Suppressor macrophage treated with lipopolysaccharide for 1 hour (primary cell): ENCODE measurements at regions not wholly inside any gene's neighbourhood (a gene's known extent, or its start where the extent isn't known, plus 50 kb on each side); places are given as distances from the start of the nearest gene placed in this dataset.
"Not testable (repeated sequence)": the region's sequence is repeated elsewhere in the genome, so short reads cannot be mapped to it uniquely, and the experiment has no call there.

Experiments used
- DNase-seq, 3 donors: peaks; one replicate each; pipeline ENCODE4 v3.0.0-alpha.2; 2020 to 2022

DNA sequence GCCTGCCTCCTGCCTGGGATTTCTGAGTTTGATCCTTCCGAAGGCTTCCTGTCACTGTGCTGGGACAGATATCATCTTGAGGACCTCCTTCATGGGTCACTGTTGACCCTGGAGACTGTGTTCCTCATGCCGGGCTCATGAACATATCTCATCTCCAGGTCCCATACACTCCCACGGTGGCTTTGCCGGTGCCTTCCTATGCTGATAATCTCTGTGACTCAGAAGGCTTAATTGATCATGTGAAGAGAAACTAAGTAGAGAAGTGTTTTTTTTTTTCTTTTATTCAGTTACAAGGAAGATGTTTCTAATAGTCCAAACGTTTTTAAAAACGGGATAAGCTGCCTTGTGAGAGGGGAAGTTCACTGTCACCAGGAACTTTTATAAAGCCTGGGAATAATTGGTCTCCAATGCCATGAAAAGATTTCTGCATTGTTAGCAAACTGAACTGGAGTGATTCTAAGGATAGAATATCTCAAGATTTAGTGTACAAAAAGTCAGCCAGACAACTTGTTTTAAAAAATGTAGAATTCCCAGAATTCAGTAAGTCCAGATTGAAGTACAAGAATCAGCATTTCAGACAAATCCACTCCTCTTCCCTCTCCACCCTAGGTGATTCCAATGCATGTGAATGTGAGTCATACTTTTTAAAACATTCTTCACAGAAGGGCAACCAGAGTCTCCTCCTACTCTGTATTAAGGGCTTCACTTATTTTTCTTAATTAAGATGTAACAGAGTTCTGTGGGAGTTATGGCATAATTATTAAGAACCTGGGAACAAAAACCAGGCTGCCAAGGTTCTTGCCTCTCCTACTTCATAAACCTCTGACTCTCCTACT lies 139.8 kb upstream of the LGR5 start:
- no peak for DNase-seq

DNA sequence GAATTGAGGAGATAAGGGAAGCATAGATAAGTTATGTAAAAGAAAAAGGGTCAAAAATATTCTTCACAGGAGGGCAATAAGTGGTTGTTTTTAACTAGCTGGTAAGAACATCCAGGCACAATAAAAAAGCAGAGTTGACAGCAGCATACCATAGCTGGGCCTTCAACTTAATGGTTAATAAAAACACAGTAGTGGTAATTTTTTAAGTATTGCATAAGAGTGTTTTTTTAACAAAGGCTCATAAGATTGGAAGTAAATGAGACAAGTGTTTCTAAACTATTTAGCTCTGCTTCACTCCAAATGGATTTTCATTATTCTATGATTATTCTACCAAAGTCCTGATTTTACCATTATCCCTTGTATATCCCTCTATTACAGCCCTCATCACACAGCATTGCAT lies 140.1 kb upstream of the TSPAN8 start:
- DNase-seq = no peak

GRCh38 chr12:71295953-71296352 lies 138.2 kb upstream of the TSPAN8 start:
- no peak for DNase-seq

GRCh38 chr12:71291746-71292145 lies 133.9 kb upstream of the TSPAN8 start:
- DNase-seq = no peak

GRCh38 chr12:71283883-71284282 lies 126.1 kb upstream of the TSPAN8 start:
- no peak for DNase-seq

DNA sequence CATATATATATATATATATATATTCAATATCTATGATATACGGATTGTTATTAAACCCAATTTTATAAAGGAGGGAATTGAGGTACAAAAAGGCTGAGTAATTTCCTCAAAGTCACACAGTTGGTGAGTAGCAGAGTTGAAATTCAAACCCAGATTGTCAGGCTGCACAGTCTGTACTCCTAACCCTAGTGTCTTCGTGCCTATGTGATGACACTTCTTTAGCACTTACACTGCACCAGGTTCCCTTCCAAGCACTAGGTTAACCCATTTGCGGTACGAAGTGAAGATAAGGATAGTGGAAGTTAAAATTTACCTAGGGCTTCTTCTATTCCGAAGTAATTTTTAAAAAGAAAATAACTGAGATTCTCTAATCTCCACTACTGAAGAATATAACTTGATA lies 125.1 kb upstream of the TSPAN8 start:
- DNase-seq = no peak

DNA sequence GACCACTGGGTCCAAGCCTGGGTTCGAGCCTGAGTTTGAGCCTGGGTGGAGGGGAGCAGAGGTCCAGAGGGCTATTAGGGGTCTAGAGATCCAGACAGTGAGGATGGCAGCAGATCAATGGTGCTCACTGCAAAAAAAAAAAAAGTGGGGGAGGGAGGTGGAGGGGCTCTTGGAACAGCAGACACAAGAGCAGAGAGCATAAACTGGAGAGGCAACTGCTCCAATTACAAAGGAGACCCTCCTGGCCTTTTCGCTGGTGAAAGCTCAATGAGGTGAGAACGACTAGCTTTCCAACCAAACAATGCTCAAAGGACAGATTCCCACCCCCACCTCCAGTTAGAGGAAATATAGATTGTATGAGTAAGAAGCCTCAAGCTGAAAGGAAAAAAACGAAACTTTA lies 124.2 kb upstream of the TSPAN8 start:
- DNase-seq = no peak

GRCh38 chr12:71281425-71281824 lies 123.6 kb upstream of the TSPAN8 start:
- DNase-seq = no peak

DNA sequence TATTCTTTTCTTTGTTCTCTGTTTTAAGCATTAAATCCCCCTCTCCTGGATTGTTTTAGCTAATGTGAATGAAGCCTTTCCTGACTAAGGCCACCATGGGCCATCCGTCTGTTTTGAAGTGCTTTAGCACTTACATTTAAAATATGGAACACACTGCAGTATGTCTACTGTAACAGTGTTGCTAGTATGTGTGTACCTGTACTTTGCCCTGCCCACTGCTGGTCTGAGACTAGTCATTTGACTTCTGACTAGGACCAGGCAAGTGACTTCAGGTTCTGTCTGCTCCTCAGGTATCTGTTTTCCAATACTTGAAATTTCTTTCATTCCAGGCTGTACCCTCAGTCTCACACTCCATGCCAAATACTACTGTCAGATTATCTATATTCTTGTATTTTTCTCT lies 120.1 kb upstream of the TSPAN8 start:
- no peak for DNase-seq

DNA sequence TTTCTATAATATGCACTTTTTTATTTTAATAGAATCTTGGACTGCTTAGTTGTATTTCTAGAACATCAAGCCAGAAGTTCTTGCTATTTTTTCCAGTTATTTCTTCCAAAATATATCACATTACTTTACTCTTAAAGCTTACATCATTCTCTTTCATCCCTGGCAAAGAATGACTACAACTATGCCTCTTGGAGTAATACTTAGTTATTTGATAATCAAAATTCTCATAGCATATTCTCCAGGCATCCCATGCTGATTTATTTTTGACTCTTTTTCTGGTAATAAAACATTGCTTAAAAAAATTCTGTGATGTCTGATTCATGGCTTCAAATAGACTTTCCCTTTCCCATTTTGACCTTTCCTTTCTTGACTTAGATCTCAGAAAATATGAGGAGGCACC lies 118.7 kb upstream of the TSPAN8 start:
- DNase-seq = no peak

- DNase-seq = not testable (repeated sequence)
Observed at GRCh38 chr12:71270794-71271193, 113.0 kb upstream of the TSPAN8 start.

- DNase-seq = no peak
Observed at GRCh38 chr12:71270057-71270456, 112.3 kb upstream of the TSPAN8 start.

GRCh38 chr12:71269281-71269598 lies 111.4 kb upstream of the TSPAN8 start:
- DNase-seq = no peak

GRCh38 chr12:71268598-71269280 lies 110.9 kb upstream of the TSPAN8 start:
- DNase-seq = no peak

DNA sequence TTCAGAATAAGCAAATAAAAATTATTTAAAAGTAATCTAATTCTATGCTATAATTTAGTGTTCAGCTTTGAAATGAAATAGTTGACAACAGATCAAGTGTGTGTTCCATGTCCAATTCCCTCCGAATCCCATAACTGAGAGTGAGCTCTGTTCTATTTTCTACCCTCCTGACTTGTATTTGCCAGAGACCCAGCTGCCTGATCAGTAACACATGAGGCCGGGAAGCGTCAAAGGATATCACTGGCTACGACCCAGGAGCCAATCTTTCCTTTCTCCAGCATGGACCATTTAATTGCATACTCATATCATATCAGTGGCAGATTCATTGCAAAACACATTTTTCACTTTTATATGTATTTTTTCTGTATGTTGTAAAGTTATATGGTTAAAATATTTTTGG lies 108.8 kb upstream of the TSPAN8 start:
- DNase-seq = no peak

DNA sequence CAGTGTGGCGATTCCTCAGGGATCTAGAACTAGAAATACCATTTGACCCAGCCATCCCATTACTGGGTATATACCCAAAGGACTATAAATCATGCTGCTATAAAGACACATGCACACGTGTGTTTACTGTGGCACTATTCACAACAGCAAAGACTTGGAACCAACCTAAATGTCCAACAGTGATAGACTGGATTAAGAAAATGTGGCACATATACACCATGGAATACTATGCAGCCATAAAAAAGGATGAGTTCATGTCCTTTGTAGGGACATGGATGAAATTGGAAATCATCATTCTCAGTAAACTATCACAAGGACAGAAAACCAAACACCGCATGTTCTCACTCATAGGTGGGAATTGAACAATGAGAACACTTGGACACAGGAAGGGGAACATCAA lies 107.9 kb upstream of the TSPAN8 start:
- DNase-seq = not testable (repeated sequence)

- DNase-seq = no peak
Observed at GRCh38 chr12:71262466-71262865, 104.7 kb upstream of the TSPAN8 start.

DNA sequence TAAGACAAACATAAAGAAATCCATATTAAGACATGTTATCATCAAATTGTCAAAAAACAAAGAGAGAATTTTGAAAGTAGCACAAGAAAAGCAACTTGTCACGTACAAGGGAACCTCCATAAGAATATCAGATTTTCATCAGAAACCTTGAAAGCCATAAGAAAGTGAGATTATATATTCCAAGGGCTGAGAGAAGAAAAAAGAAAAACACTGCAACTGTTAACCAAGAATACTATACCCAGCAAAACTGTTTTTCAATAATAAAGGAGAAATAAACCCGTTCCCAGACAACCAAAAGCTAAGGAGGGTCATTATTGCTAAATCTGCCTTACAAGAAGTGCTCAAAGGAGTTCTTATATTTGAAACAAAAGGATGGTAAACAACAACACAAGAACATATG lies 94.7 kb upstream of the TSPAN8 start:
- no peak for DNase-seq

DNA sequence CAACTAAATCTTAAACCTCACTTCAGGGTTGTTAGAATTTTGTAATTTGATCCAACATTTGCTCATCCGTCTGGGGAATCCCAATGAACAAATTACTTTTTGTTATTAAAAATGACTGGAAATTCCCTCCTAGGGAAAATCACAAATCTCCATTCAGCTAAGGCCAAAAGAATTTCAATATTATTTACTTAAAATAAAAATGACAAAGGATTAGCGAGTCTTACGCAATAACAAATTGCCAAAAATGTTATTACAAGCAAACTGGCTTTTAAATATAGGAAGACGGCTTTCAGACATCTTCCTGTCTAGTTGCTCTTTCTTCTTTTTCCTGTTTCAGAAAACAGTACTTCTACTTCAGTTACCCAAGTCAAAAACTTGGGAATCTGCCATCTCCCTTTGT lies 92.4 kb upstream of the TSPAN8 start:
- DNase-seq = no peak

GRCh38 chr12:71243370-71243769 lies 85.6 kb upstream of the TSPAN8 start:
- no peak for DNase-seq

GRCh38 chr12:71242511-71242910 lies 84.7 kb upstream of the TSPAN8 start:
- DNase-seq = no peak

DNA sequence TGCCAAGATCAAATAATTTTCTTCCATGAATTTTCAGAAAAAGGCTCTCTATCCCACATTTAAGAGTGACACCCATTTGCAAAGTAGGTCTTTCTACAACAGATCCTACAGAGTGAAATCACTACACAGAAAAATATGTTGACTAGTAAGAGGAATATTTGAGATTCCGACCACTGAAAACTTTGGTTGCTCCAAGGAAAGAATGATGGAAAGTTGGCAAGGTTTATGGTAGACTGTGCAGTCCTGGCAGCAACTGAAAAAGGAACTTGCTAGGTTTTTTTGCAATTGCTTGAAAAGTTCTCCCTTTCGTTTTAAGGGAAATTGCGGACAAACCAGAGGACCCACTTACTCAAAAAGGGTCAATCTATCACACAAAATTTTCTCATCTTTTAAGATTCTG lies 83.1 kb upstream of the TSPAN8 start:
- no peak for DNase-seq

- DNase-seq = no peak
Observed at GRCh38 chr12:71239731-71240130, 81.9 kb upstream of the TSPAN8 start.

GRCh38 chr12:71237128-71237527 lies 79.3 kb upstream of the TSPAN8 start:
- DNase-seq = no peak

- no peak for DNase-seq
Observed at GRCh38 chr12:71236133-71236660, 78.4 kb upstream of the TSPAN8 start.
